Medulla oblongata (tissue), 1 donor: ENCODE measurements at regions not wholly inside any gene's neighbourhood (a gene's known extent, or its start where the extent isn't known, plus 50 kb on each side); places are given as distances from the start of the nearest gene placed in this dataset.

Source experiments
- DNase-seq: peaks from one replicate; pipeline ENCODE4 v3.0.0-alpha.2; 2015; ENCODE audit errors: extremely low spot score

- no peak for DNase-seq
Measured at GRCh38 chr10:124229201-124229988, 136.0 kb upstream of the CHST15 start.

GRCh38 chr10:124228471-124228870 lies 135.1 kb upstream of the CHST15 start:
- no peak for DNase-seq

GRCh38 chr10:124227988-124228387 lies 134.6 kb upstream of the CHST15 start:
- no peak for DNase-seq

GRCh38 chr10:124227055-124227975 lies 133.9 kb upstream of the CHST15 start:
- no peak for DNase-seq

- no peak for DNase-seq
Measured at GRCh38 chr10:124226271-124227054, 133.1 kb upstream of the CHST15 start.

- DNase-seq = no peak
Measured at GRCh38 chr10:124225467-124226270, 132.3 kb upstream of the CHST15 start.

- DNase-seq = peak; percentile 12
Measured at GRCh38 chr10:124225029-124225466, 131.7 kb upstream of the CHST15 start.

GRCh38 chr10:124224331-124225028 lies 131.1 kb upstream of the CHST15 start:
- peak; percentile 27 for DNase-seq

GRCh38 chr10:124223711-124224085 lies 130.3 kb upstream of the CHST15 start:
- no peak for DNase-seq

GRCh38 chr10:124222988-124223710 lies 129.8 kb upstream of the CHST15 start:
- no peak for DNase-seq

GRCh38 chr10:124222318-124222987 lies 129.1 kb upstream of the CHST15 start:
- peak; percentile 17 for DNase-seq

GRCh38 chr10:124221356-124222317 lies 128.2 kb upstream of the CHST15 start:
- no peak for DNase-seq

- DNase-seq = no peak
Measured at GRCh38 chr10:124220971-124221355, 127.6 kb upstream of the CHST15 start.

- no peak for DNase-seq
Measured at GRCh38 chr10:124220547-124220946, 127.1 kb upstream of the CHST15 start.

GRCh38 chr10:124219655-124220054 lies 126.3 kb upstream of the CHST15 start:
- no peak for DNase-seq

- no peak for DNase-seq
Measured at GRCh38 chr10:124219062-124219461, 125.7 kb upstream of the CHST15 start.

GRCh38 chr10:124217906-124218804 lies 124.8 kb upstream of the CHST15 start:
- DNase-seq = no peak
